Keratinocyte (primary cell): ENCODE measurements at regions not wholly inside any gene's neighbourhood (a gene's known extent, or its start where the extent isn't known, plus 50 kb on each side); places are given as distances from the start of the nearest gene placed in this dataset.

ENCODE experiments used
- DNase-seq: peaks from one replicate; pipeline ENCODE4 v3.0.0-alpha.2; 2011; ENCODE audit warnings: low read depth, missing footprints, low spot score
- FAIRE-seq: peaks from 2 replicates; lab custom pipeline; 2011; peaks lifted over from hg19 to GRCh38; lab: Jason Lieb, UNC
- H2AFZ ChIP-seq: 2 replicates; pipeline ENCODE4 v1.6.0; 2012; ENCODE audit warnings: low read length, control low read depth, inconsistent platforms; ENCODE audit not compliant: control insufficient read depth
- H3K27ac ChIP-seq: 2 replicates; pipeline ENCODE4 v1.5.1; 2011; ENCODE audit warnings: low read length; ENCODE audit not compliant: control insufficient read depth, insufficient read depth
- H3K27me3 ChIP-seq: 3 replicates; pipeline ENCODE4 v1.6.0; 2011; ENCODE audit warnings: low read length; ENCODE audit not compliant: control insufficient read depth, insufficient read depth; ENCODE audit errors: extremely low read depth
- H3K36me3 ChIP-seq, 2 experiments: 2 replicates in 1 of 2; 3 replicates in 1 of 2; pipeline ENCODE4 v1.5.1; 2011; ENCODE audit warnings: low read length in 2 of 2, mild to moderate bottlenecking in 1 of 2; ENCODE audit not compliant: control insufficient read depth in 2 of 2, insufficient read depth in 2 of 2; ENCODE audit errors: extremely low read depth in 1 of 2
- H3K4me1 ChIP-seq: 3 replicates; pipeline ENCODE4 v1.5.1; 2011; ENCODE audit warnings: low read length; ENCODE audit not compliant: control insufficient read depth, insufficient read depth; ENCODE audit errors: extremely low read depth
- H3K4me2 ChIP-seq: 3 replicates; pipeline ENCODE4 v1.6.0; 2011; ENCODE audit warnings: low read depth, low read length; ENCODE audit not compliant: control insufficient read depth, insufficient read depth; ENCODE audit errors: extremely low read depth
- H3K4me3 ChIP-seq, 3 experiments: fragments of 200-600 bp in 1 of 3; sonication (generic) in 1 of 3; 2 replicates in 2 of 3; 3 replicates in 1 of 3; pipeline ENCODE4 v1.5.1; 2011 to 2016; ENCODE audit warnings: low read length in 3 of 3, mild to moderate bottlenecking in 3 of 3, control low read depth in 2 of 3, inconsistent platforms in 1 of 3, low read depth in 1 of 3, mixed read lengths in 1 of 3, mixed run types in 1 of 3, moderate library complexity in 1 of 3; ENCODE audit not compliant: control insufficient read depth in 2 of 3, insufficient read depth in 2 of 3; ENCODE audit errors: extremely low read depth in 1 of 3
- H3K79me2 ChIP-seq: 2 replicates; pipeline ENCODE4 v1.6.0; 2012; ENCODE audit warnings: low read length; ENCODE audit not compliant: control insufficient read depth, insufficient read depth
- H3K9ac ChIP-seq: 3 replicates; pipeline ENCODE4 v1.6.0; 2011; ENCODE audit warnings: low read length; ENCODE audit not compliant: control insufficient read depth, insufficient read depth; ENCODE audit errors: extremely low read depth
- H3K9me1 ChIP-seq: 3 replicates; pipeline ENCODE4 v1.6.0; 2011; ENCODE audit warnings: low read length; ENCODE audit not compliant: control insufficient read depth, insufficient read depth; ENCODE audit errors: extremely low read depth
- H3K9me3 ChIP-seq: 2 replicates; pipeline ENCODE4 v1.5.1; 2012; ENCODE audit warnings: low read depth, low read length; ENCODE audit not compliant: control insufficient read depth
- H4K20me1 ChIP-seq: 3 replicates; pipeline ENCODE4 v1.6.0; 2011; ENCODE audit warnings: low read length; ENCODE audit not compliant: control insufficient read depth, insufficient read depth; ENCODE audit errors: extremely low read depth
- EZH2 ChIP-seq: IDR thresholded peaks from one replicate; pipeline ENCODE4 v1.6.1; 2012; ENCODE audit warnings: inconsistent platforms, mild to moderate bottlenecking, low read length, moderate library complexity
- dilution Hi-C: fragments of 300-500 bp; cut with MboI; formaldehyde crosslinking; loops from one replicate; pipeline ENCODE4 v1.7.0; 2020; ENCODE audit warnings: low sequenced_read_pairs; ENCODE audit not compliant: extremely low pct_ligation_motif_present
- TF ChIP-seq, protein P1 (sequence below), 3 experiments: IDR thresholded peaks in 1 of 3; conservative IDR thresholded peaks in 1 of 3; optimal IDR thresholded peaks in 1 of 3; 2 replicates in 2 of 3; 3 replicates in 1 of 3; pipeline versions ENCODE3 to v1.5.1; 2011; ENCODE audit warnings: low read length in 3 of 3, mild to moderate bottlenecking in 3 of 3, moderate library complexity in 2 of 3, control low read depth in 1 of 3, inconsistent platforms in 1 of 3; ENCODE audit not compliant: insufficient read depth in 2 of 3; ENCODE audit errors: extremely low read depth in 1 of 3

GRCh38 chr4:162350331-162350730, 186.5 kb upstream of the FSTL5 start:
- Histone ChIP-seq H3K9me1 (no peaks in the 10 kb centered on the region), H3K36me3 (no peaks in the 10 kb centered on the region), H3K4me3 (no peak overlapping the region), H3K27ac (no peak overlapping the region), H3K9ac (no peak overlapping the region), H3K79me2 (no peaks in the 10 kb centered on the region), H3K27me3 (no peaks in the 10 kb centered on the region), H4K20me1 (no peaks in the 10 kb centered on the region), H3K4me1 (no peaks in the 10 kb centered on the region), H3K4me2 (no peak overlapping the region), H2AFZ (no peak overlapping the region), H3K9me3 (no peaks in the 10 kb centered on the region)
- TF ChIP-seq, protein P1, sequence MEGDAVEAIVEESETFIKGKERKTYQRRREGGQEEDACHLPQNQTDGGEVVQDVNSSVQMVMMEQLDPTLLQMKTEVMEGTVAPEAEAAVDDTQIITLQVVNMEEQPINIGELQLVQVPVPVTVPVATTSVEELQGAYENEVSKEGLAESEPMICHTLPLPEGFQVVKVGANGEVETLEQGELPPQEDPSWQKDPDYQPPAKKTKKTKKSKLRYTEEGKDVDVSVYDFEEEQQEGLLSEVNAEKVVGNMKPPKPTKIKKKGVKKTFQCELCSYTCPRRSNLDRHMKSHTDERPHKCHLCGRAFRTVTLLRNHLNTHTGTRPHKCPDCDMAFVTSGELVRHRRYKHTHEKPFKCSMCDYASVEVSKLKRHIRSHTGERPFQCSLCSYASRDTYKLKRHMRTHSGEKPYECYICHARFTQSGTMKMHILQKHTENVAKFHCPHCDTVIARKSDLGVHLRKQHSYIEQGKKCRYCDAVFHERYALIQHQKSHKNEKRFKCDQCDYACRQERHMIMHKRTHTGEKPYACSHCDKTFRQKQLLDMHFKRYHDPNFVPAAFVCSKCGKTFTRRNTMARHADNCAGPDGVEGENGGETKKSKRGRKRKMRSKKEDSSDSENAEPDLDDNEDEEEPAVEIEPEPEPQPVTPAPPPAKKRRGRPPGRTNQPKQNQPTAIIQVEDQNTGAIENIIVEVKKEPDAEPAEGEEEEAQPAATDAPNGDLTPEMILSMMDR (optimal IDR thresholded peaks at IDR 0.05 in 1 of 3, IDR thresholded peaks at IDR 0.05 in 1 of 3, conservative IDR thresholded peaks at IDR 0.05 in 1 of 3; ENCODE audit: extremely low read depth in 1 of 3, insufficient read depth in 2 of 3, low read length in 3 of 3) = no peak
- TF ChIP-seq EZH2 = no peak
- FAIRE-seq (no peak), DNase-seq (no peak)
- dilution Hi-C loops = no loop called here

DNA sequence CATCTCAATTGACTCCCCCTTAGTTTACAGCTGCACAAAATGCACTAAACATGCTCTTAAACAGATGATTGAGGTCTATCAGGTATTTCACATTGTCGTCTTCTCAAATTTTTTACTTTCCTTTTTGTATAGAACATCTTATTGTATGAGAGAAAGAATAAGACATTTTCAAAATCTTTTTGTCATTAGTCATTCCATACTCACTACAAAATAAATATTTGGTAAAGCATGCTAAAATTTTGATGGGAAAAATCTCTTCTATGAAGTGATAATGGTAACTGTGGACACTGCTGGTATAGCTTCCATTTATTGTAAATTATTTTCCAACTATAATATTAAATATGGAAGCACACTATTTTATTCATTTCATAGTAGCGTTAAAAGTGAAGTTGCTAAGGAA, 185.6 kb upstream of the FSTL5 start:
- H2AFZ ChIP-seq = no peak overlapping the region
- H4K20me1 ChIP-seq = no peaks in the 10 kb centered on the region
- H3K9ac ChIP-seq = no peak overlapping the region
- no peak for TF ChIP-seq EZH2
- TF ChIP-seq, protein P1 (optimal IDR thresholded peaks at IDR 0.05 in 1 of 3, IDR thresholded peaks at IDR 0.05 in 1 of 3, conservative IDR thresholded peaks at IDR 0.05 in 1 of 3; ENCODE audit: extremely low read depth in 1 of 3, insufficient read depth in 2 of 3, low read length in 3 of 3) = no peak
- no peak for DNase-seq
- no peaks in the 10 kb centered on the region for H3K9me1 ChIP-seq
- FAIRE-seq = no peak
- dilution Hi-C loops = no loop called here
- no peaks in the 10 kb centered on the region for H3K4me1 ChIP-seq
- no peak overlapping the region for H3K4me3 ChIP-seq
- H3K79me2 ChIP-seq = no peaks in the 10 kb centered on the region
- no peaks in the 10 kb centered on the region for H3K27me3 ChIP-seq
- no peaks in the 10 kb centered on the region for H3K36me3 ChIP-seq
- H3K27ac ChIP-seq = no peak overlapping the region
- H3K9me3 ChIP-seq = no peaks in the 10 kb centered on the region
- no peak overlapping the region for H3K4me2 ChIP-seq
